Endothelial cell (in vitro differentiated cells): ENCODE measurements at regions not wholly inside any gene's neighbourhood (a gene's known extent, or its start where the extent isn't known, plus 50 kb on each side); places are given as distances from the start of the nearest gene placed in this dataset.

Experiments
- DNase-seq: peaks from one replicate; pipeline ENCODE4 v3.0.0; 2021; ENCODE audit warnings: low spot score
- H3K27ac Mint-ChIP-seq: one replicate; pipeline ENCODE4 v1.8.0; 2021; ENCODE audit warnings: mixed read lengths, inconsistent platforms; ENCODE audit not compliant: unreplicated experiment
- H3K27me3 Mint-ChIP-seq: one replicate; pipeline ENCODE4 v1.8.0; 2021; ENCODE audit warnings: mild to moderate bottlenecking, moderate library complexity, mixed read lengths, inconsistent platforms; ENCODE audit not compliant: unreplicated experiment
- H3K36me3 Mint-ChIP-seq: one replicate; pipeline ENCODE4 v1.8.0; 2021; ENCODE audit warnings: mild to moderate bottlenecking, low read depth, mixed read lengths, inconsistent platforms; ENCODE audit not compliant: unreplicated experiment
- H3K4me1 Mint-ChIP-seq: one replicate; pipeline ENCODE4 v1.8.0; 2021; ENCODE audit warnings: mild to moderate bottlenecking, mixed read lengths, inconsistent platforms; ENCODE audit not compliant: unreplicated experiment
- H3K4me3 Mint-ChIP-seq: one replicate; pipeline ENCODE4 v1.8.0; 2021; ENCODE audit warnings: mild to moderate bottlenecking, mixed read lengths, inconsistent platforms; ENCODE audit not compliant: unreplicated experiment
- H3K9me3 Mint-ChIP-seq: one replicate; pipeline ENCODE4 v1.8.0; 2021; ENCODE audit warnings: mixed read lengths, inconsistent platforms; ENCODE audit not compliant: unreplicated experiment
- CTCF ChIP-seq: fragments of 200-600 bp; sonication (generic); IDR thresholded peaks from one replicate; pipeline ENCODE4 v1.5.0; 2021; ENCODE audit warnings: antibody characterized with exemption; ENCODE audit not compliant: unreplicated experiment

GRCh38 chr2:220460257-220460985 is 833.0 kb downstream of the SLC4A3 start:
- Mint-ChIP-seq H3K27me3 (peaks cover 2% of the 10 kb centered on the region), H3K27ac (no peak overlapping the region), H3K9me3 (no peaks in the 10 kb centered on the region), H3K4me3 (no peak overlapping the region), H3K4me1 (peaks cover 7% of the 10 kb centered on the region), H3K36me3 (no peaks in the 10 kb centered on the region)
- TF ChIP-seq CTCF: no peak
- no peak for DNase-seq

GRCh38 chr2:220463876-220464275 is 836.4 kb downstream of the SLC4A3 start:
- TF ChIP-seq CTCF: no peak
- Mint-ChIP-seq H3K36me3 (no peaks in the 10 kb centered on the region), H3K4me3 (no peak overlapping the region), H3K27ac (no peak overlapping the region), H3K27me3 (no peaks in the 10 kb centered on the region), H3K9me3 (no peaks in the 10 kb centered on the region), H3K4me1 (peaks cover 7% of the 10 kb centered on the region)
- DNase-seq: no peak

GRCh38 chr2:220465700-220466099 is 838.3 kb downstream of the SLC4A3 start:
- peaks cover 4% of the 10 kb centered on the region for H3K4me1 Mint-ChIP-seq
- no peak overlapping the region for H3K4me3 Mint-ChIP-seq
- no peak for DNase-seq
- H3K27me3 Mint-ChIP-seq: no peaks in the 10 kb centered on the region
- TF ChIP-seq CTCF: no peak
- H3K9me3 Mint-ChIP-seq: no peaks in the 10 kb centered on the region
- H3K36me3 Mint-ChIP-seq: no peaks in the 10 kb centered on the region
- no peak overlapping the region for H3K27ac Mint-ChIP-seq

GRCh38 chr2:220466251-220466691 is 838.8 kb downstream of the SLC4A3 start:
- no peaks in the 10 kb centered on the region for H3K9me3 Mint-ChIP-seq
- H3K27me3 Mint-ChIP-seq: no peaks in the 10 kb centered on the region
- no peaks in the 10 kb centered on the region for H3K36me3 Mint-ChIP-seq
- no peak overlapping the region for H3K4me3 Mint-ChIP-seq
- DNase-seq: no peak
- H3K4me1 Mint-ChIP-seq: no peaks in the 10 kb centered on the region
- no peak for TF ChIP-seq CTCF
- no peak overlapping the region for H3K27ac Mint-ChIP-seq

GRCh38 chr2:220469201-220469600 is 841.8 kb downstream of the SLC4A3 start:
- no peak for TF ChIP-seq CTCF
- H3K27me3 Mint-ChIP-seq: no peaks in the 10 kb centered on the region
- no peaks in the 10 kb centered on the region for H3K9me3 Mint-ChIP-seq
- no peak overlapping the region for H3K4me3 Mint-ChIP-seq
- no peaks in the 10 kb centered on the region for H3K36me3 Mint-ChIP-seq
- no peaks in the 10 kb centered on the region for H3K4me1 Mint-ChIP-seq
- no peak overlapping the region for H3K27ac Mint-ChIP-seq
- DNase-seq: no peak
